Activated CD4-positive, alpha-beta T cell treated with anti-CD3 and anti-CD28 coated beads, Interleukin-2, amount 50 U/mL, for 4 hours (primary cell): ENCODE measurements at regions not wholly inside any gene's neighbourhood (a gene's known extent, or its start where the extent isn't known, plus 50 kb on each side); places are given as distances from the start of the nearest gene placed in this dataset.
"Not testable (repeated sequence)": the region's sequence is repeated elsewhere in the genome, so short reads cannot be mapped to it uniquely, and the experiment has no call there.

Experiments used
- DNase-seq, 2 experiments: peaks; one replicate each; pipeline ENCODE4 v3.0.0-alpha.2; 2020

DNA sequence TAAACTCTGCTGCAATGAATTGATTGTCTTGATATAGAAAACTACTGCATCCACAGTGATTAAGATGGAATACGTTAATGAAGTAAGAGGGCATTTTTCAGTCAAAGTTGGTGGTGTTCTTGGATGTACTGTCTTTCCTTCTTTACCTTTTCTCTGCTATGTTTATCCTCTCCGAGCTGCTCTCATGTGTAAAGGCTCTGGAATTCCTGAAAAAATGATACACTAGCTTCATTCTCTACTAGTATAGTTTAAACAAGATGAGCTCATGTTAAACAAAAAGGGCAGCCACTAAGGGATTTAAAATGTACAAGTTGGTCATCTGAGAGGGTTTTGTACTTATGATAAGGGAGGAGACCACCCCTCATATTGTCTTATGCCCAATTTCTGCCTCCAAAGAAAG, 504.6 kb upstream of the NECTIN3 start:
- no peak for DNase-seq

DNA sequence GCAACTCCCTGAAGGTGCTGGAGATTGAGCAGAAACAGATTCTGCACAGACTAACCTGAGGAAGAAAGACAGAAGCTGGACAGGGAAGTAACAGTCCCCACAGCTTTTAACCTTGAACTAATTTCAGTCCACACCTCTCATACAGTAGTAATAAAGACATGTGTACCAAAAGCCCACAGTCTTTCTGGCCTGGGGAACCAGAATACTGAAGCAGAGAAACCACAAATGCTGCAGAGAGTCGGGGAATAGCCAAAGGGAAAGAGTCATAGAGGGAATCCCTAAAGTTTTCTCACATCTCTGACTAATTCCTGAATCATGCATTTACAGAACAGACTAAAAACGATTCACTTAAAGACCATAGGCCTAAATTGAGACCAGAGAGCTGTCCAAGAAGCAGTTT, 503.4 kb upstream of the NECTIN3 start:
- no peak for DNase-seq

DNA sequence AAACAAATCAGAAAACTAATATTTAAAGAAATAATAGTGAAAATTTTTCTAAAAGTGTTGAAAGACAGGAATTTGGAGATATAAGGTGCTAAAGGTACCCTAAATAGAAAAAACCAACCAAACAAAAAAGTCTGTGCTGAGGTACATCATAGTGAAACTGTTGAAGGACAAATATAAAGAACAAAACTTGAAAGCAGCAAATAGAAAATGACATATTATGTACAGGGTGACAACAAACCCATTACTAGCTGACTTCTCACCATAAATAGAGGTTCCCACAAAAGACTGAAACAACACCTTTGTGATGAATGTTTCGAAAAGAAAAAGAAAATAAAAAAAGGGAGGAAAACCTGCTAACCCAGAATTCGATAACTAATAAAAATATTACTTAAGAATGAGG, 502.5 kb upstream of the NECTIN3 start:
- no peak for DNase-seq

DNA sequence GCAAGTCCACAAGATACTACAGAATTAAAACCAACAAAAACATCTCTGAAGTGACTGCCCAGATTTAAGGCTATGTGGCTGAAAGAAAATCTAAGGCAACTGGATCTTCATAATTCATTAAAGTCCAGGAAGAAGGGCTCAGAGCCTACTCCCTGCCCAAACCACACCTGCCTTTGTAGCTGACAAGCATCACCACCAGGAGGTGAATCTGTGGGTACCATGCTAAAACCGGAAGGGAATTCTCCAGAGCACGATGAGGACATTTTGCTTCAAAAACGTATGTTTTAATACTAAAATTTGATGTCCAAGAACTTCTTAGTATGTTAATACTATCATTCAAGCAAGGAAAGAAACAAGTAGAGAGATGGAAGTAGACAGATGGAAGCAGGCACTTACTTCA, 495.9 kb upstream of the NECTIN3 start:
- DNase-seq: no peak

DNA sequence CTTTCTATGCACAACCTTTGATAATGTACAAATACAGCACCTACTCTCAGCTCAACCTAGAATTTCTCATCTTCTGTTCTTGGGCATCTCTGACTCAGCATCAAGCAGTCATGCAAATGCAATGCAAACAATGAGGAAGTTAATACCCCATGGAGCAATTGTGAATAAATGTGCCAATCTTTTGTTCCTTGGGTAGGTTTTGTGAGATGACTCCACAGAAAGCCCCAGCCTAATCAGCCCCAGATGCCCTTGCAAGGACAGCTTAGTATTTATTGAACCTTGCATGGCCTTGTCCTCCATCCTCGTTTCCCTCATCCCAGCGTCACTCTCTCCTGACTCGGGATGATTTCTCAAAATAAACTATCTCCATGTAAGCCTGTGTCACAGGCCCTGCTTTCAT, 494.7 kb upstream of the NECTIN3 start:
- no peak for DNase-seq

DNA sequence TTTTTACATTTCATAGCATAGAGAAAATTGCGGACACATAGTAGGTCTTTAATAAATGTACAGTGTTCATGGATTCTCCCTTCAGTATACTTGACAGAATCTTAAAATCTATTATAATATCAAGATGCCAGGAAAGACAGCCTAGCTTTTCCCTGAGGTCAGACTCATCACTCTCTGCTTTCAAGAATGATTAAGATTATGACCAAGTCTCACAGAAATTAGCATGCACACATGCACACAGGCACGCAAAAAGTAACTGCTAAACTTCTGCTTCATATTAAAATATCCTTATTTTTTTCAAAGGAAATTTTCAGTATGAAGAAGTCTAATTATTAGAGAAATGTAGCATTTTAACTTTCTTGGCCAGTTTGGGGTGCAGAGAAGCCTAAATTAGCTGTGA, 493.8 kb upstream of the NECTIN3 start:
- no peak for DNase-seq

DNA sequence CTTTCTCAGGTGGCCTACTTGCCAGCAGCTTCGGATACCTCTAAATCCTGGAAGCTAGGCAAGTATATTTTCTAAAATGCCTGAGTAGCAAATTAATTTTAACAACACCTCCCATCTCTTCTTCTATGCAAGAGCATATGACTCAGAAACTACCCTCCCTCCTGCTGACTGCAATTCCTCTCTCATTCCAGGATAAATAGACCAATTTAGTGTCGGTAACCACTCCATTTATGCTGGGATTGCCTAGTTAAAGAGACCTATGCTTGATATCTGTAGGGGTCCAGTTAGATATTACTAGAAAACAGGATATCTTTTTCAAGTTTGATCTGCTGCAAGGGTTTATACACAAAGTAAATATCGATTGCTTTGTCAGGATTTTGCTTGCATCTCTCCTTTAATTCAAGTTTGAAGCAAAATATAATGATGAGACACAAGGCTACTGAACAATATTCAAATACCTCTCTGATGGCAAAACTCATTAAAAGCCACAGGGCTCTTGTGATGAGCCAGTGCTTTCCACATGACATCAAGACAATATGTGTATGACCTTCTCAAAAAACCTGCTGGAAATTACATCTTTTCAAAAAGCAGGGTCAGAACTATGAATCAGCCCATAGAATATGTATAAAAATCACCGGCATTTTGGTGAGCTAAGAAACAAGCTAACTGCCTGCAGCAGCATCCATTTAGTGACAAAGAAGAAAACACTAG, 491.6 kb upstream of the NECTIN3 start:
- DNase-seq: no peak

DNA sequence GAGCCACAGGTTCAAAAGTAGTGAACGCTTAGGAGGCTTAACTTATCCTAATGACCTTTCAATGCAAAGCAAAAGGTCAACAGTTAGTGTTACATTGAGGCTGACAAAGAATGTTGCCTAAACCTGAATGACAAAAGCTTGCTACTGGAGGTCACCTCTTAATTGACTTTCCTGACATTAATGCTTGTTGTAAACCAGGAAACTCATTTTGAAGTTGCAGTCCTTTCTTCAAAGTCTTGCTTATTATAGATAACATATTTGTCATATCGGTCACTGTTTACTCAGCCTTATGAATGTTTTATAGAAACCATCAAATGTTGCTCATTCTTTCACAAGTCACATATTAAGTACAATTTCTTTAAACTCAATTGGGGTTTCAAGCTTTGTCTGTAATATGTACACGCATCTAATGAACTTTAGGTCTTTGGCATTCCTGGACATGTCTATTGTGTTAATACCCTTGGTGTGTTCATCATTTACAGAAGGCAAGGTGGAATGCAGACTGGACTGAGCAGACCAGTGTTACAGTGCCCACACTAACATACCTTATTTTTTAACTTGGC, 488.2 kb upstream of the NECTIN3 start:
- DNase-seq: no peak

DNA sequence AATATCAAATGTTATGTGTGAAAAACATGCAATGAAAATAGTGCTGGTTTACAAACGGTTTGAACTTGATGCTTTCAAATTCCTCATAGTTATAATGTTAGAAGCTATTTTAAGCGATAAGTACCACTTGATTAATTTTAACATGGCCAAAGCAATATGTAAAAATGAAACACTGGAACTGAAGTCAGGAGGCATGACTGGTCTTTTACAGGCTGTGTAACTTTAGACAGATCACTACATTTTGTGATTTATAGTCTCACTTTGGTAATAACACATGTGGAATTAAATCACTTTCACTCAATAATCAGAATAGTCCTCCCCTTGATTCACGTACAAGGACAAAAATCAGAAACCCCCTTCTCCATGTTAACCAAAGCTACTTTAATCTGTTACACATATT, 482.7 kb upstream of the NECTIN3 start:
- no peak for DNase-seq

DNA sequence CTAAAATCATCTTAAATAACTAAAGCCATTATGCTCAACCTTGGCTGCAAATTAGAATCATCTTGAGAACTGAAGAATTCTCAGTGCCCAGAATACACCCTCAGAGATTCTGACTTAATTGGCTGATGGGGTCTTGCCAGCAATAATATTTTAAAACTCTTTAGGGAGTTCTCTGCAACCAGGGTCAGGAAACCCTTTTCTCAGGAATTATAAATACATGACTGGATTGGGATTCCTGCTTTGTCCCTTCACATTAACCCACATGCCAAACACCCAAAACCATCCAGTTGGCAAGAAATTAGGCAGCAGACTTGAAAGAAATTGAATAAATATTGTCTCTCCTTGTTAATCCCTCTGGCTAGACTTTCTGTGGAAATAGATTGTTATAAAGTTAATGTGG, 482.3 kb upstream of the NECTIN3 start:
- no peak for DNase-seq

DNA sequence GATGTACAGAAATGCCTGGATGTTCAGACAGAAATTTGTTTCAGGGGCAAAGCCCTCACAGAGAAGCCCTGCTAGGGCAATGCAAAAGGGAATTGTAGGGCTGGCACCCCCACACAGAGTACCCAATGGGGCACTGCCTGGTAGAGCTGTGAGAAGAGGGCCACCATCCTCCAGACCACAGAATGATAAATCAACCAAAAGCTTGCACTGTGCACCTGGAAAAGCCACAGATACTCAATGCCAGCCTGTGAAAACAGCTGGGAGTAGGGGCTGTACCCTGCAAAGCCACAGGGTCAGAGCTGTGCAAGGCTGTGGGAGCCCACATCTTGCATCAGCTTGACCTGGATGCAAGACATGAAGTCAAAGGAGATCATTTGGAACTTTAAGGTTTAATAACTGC, 477.9 kb upstream of the NECTIN3 start:
- DNase-seq: no peak

DNA sequence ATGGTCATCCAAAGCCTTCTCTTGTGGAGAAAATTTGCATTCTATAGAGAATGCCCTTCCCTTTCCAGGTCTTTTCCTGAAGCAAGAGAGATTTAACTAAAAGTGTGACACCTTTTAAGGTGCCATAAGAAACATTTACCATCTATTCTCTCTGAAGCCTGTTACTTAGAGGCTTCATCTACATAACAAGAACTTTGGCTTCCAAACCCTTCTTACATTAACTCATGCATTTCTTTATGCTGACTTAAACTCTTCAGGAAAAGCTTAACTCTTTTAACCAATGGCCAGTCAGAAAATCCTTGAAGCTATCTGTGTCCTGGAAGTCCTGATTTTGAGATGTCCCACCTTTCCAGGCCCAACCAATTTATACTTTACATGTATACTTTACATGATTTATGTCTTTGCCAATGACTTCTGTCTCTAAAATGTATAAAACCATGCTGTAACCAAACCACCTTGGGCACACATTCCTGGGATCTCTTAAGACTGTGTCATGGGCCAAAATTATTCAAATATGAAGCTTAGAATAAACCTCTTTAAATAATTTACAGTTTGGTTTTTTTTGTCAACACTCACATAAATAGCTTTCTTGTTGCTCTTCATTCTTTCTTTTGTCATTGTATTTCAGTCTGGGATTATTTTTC, 472.6 kb upstream of the NECTIN3 start:
- DNase-seq: no peak

DNA sequence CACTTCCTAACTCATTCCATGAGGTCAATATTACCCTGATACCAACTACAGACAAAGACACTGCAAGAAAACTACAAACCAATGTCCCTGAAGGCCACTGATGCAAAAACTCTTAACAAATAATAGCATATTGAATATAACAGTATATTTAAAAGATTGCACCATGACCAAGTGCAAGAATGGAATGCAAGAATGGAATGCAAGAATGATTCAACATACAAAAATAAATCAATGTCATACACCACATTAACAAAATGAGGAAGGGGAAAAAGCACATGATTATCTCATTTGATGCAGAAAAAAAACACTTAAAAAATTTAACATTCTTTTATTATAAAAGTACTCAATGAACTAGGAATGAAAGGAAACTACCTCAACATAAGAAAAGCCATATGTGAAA, 463.1 kb upstream of the NECTIN3 start:
- no peak for DNase-seq

DNA sequence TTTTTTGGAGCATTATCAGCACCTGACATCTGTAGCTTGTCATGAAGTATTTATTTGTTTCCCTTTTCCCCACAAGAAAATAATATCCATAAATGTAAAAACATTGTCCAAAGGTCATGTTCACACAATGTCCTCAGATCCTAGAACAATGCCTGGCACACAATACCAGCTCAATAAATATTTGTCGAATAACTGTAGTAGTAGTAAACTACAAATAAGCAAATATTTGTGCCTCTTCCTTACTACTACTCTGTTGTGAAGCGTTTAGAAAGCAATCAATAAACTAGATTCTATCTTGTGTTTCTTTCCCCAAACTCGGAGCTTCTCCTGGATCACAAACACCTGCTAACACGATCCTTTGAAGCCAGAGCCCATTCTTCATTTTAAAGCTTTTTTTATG, 459.6 kb upstream of the NECTIN3 start:
- no peak for DNase-seq

DNA sequence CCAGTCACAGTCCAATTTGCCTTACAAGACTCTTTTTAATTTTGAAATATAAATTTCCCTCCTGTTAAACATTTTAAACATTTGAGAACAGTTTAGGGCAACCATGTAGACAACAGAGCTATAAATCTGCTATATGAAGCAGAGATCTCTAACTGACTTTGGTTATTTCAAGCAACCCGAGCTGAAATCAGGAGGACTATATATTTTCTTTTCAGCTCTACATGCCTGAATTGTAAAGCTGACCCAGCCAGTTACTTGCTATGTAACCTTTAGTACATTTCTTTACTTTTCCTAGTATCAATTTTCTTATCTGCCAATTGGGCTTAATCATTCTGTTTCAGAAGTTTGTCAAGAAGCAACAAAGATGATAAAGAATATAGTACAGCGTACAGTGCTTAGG, 457.4 kb upstream of the NECTIN3 start:
- DNase-seq: no peak

DNA sequence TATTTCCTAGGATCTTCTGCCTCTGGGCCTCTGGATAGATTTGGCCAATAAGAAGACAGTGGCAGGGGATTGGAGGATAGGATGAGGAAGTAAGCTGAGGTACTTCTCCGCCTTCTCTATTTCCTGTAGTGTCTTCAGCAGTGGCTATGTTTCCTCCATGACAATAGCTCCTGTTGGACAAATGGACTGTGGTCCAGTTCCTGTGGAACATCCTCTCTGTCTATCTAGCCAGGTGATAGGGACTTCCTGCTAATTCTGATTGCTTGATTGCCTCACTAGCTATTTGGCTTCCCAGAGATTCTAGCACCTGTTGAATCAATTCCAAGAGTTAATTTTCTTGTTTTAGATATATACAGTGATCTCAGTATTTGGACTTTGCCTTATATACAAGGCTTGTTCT, 456.2 kb upstream of the NECTIN3 start:
- DNase-seq: no peak

DNA sequence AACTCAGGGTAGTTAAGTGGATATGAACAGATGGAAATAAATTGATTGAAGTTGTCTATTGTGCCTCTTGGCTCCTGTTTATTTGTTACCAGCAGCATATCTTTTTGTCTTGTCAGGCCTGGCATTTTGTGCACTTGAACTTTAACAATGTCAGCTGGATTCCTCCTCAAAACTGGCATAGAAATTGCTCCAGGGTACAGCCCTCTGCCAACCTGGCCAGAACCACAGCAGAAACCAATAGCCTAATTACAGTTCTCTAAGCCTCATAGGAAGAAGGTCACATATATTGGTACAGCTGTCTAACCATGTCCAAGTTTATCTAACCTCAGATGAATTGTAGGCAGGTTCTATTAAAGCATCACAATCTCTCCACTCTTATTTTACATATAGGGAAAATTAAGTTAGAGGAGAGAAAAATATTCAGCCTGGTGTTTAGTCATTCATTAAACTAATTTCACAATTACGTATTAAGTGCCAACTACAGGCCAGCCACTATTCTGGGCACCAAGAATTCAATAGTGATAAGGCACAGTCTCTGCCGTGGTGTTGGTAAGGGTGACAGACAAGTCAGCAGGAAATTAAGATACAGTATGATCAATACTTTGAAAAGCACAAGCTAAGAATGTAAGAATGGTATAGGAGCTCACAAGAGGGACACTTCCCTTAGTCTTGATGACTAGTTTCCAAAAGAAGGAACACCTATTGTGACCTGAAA, 452.9 kb upstream of the NECTIN3 start:
- DNase-seq: no peak

DNA sequence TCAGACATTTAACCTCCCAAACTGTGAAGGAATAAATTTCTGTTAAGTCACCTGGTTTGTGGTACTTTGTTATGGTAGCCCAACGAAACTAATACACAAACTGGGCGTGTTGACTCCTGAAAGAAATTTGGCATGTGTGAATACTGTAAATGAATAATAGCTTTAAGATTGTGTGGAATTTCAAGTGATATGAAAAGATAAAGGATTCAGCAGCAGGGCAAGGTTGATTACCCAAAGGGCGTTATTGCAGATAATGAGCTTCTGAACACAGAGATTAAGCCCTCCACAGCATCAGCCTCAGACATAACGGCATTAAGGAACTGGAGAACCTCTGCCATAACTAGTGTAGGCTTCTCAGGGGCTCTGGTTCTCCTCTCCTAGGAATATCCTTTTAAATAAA, 451.5 kb upstream of the NECTIN3 start:
- DNase-seq: no peak

DNA sequence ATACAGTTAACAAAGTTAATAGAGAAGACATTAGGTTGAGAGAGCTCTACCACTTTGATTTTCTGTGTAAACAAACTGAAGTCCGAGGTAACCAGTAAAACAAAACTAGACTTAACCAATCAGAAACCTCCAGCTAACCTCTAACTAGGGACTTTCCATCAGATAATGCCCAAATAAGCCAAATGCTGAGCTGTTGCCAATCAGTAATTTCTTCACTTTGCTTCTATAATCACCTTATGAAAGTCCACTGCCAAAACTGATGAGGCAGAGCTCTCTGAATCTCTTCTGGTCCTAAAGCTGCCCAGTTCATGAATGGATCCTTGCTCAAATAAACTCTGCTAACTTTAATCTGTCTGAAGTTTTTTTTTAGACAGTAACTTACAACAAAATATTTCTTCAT, 448.0 kb upstream of the NECTIN3 start:
- DNase-seq: no peak

DNA sequence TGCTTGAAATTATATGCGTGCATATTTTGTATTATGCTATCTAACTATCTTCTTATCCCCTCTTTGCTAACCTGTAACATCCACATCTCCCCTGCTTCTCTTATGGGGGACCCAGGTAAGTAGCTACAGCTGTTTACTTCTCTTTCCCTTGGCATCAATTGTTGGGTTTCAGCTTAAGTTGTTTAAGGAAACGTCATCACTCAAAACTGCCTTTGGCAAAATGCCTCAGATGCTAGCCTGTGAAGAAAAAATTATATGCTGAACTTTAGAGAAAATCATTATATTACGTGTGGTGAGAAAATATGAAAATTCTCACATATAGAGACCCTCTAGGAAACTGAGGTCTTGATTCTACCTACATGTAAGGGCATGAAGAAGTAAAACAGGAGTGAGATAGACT, 447.0 kb upstream of the NECTIN3 start:
- DNase-seq: no peak

DNA sequence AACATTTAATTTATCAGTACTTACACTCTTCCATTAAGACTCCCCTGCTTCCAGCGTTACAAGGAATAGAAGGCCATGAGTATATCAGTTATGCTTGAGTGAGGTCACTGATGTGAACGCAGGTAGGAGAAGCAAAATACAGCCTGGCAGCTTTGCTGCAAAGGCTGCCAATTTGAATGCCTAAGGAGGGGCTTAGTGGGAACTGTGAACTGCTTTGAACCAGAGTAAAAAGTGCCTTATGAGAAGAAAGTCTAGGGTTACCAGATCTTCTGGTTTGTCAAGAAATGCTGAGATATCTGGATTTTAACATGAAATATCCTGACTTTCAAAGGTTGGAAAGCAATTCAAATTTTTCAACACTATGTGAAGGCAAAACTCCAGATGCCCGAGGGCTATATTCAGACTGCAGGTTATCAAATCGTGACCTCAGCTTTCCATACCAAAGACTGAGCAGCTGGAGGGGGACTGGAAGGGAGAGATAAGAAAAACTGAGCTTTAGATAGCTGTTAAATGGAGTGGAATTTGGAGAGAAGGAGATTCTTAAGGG, 446.3 kb upstream of the NECTIN3 start:
- no peak for DNase-seq

DNA sequence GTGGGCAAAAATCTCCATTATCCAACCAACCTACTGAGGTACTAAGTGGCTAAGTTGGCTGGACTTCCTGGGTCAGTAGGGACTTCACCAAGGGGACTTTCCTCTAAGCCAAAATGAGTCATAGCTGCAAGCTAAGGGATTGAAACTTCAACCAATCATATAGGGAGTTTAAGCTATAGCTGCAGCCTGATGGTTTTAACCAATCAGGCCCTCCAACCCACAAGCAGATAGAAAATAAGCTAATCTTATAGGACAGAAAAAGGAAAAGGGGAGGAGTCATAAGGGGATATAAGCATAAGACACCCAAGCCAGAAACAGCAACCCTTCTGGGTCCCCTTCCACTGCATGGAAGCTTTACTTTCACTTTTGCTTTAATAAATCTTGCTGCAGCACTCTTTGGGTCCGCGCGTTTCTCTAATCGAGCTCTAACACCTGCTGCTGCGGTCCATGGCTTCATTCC, 444.9 kb upstream of the NECTIN3 start:
- not testable (repeated sequence) for DNase-seq

DNA sequence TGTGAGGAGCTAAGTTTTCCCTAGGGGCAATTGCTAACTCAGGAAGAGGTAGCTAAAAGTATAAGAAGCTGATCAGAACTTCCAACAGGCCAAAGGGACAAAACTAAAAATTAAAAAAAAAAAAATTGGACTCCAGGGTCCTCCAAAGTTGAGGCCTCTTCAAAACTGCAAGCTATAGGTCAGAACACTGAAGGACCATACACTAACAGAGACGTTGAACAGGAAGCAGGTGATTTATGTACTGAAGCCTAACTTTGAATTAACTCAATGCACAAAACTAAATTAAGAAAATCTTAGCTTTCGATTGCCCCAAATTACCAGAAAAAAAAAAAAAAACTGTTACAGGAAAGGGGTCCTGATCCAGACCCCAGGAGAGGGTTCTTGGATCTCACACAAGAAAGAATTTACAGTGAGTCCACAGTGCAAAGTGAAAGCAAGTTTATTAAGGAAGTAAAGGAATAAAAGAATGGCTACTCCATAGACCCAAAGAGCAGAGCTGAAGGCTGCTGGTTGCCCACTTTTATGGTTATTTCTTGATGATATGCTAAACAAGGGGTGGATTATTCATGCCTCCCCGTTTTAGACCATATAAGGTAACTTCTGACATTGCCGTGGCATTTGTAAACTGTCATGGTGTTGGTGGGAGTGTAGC, 442.8 kb upstream of the NECTIN3 start:
- no peak for DNase-seq
